WERI-Rb-1 (cell line): ENCODE measurements at regions not wholly inside any gene's neighbourhood (a gene's known extent, or its start where the extent isn't known, plus 50 kb on each side); places are given as distances from the start of the nearest gene placed in this dataset.
A peak's percentile ranks its signal among the peaks of the same experiment; 100 is the strongest.
"Not testable (repeated sequence)": the region's sequence is repeated elsewhere in the genome, so short reads cannot be mapped to it uniquely, and the experiment has no call there.

ENCODE experiments used
- DNase-seq: peaks from one replicate; pipeline ENCODE4 v3.0.0-alpha.2; 2020
- H3K27ac ChIP-seq: fragments of 250-450 bp; sonication (Bioruptor Pico); 2 replicates; pipeline ENCODE4 v1.5.1; 2020; ENCODE audit warnings: mild to moderate bottlenecking, moderate library complexity
- H3K27me3 ChIP-seq: fragments of 250-450 bp; sonication (Bioruptor Pico); 2 replicates; pipeline ENCODE4 v1.5.1; 2021; ENCODE audit warnings: mild to moderate bottlenecking, low read depth, moderate library complexity; ENCODE audit not compliant: insufficient read depth, severe bottlenecking
- H3K36me3 ChIP-seq: fragments of 250-450 bp; sonication (Bioruptor Pico); 2 replicates; pipeline ENCODE4 v1.5.1; 2020; ENCODE audit warnings: mild to moderate bottlenecking, moderate library complexity
- H3K4me3 ChIP-seq: 2 replicates; pipeline ENCODE4 v1.5.1; 2011; ENCODE audit warnings: low read depth, mild to moderate bottlenecking, control low read depth, low read length
- H3K9me3 ChIP-seq: fragments of 250-450 bp; sonication (Bioruptor Pico); 2 replicates; pipeline ENCODE4 v1.5.1; 2021; ENCODE audit warnings: mild to moderate bottlenecking, moderate library complexity; ENCODE audit not compliant: severe bottlenecking
- TF ChIP-seq, protein P1 (sequence below): IDR thresholded peaks from 2 replicates; pipeline ENCODE4 v1.5.1; 2011; ENCODE audit warnings: low read depth, mild to moderate bottlenecking, control low read depth, inconsistent platforms, low read length

DNA sequence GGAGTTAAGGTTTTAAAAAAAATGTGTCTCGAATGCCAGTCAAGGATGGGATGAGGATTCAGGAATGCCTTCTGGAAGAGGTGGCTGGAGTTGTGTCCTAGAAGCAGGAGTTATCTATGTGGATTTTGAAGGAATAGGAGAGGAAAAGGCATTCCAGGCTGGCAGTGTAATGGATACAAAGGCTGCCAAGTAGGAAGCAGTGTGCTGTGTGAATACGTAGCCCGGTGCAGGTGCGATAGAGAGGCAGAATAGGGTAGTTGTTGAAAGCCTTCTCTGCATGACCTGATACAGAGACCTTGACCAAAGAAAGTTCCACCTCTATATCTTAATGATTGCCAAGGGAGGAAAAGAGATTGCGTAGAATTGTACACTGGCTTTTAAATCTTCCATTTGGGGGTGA is 128.1 kb upstream of the ITGB1 start:
- Histone ChIP-seq H3K27ac (no peak overlapping the region), H3K27me3 (no peaks in the 10 kb centered on the region), H3K36me3 (no peaks in the 10 kb centered on the region), H3K4me3 (no peak overlapping the region), H3K9me3 (no peaks in the 10 kb centered on the region)
- TF ChIP-seq, protein P1, sequence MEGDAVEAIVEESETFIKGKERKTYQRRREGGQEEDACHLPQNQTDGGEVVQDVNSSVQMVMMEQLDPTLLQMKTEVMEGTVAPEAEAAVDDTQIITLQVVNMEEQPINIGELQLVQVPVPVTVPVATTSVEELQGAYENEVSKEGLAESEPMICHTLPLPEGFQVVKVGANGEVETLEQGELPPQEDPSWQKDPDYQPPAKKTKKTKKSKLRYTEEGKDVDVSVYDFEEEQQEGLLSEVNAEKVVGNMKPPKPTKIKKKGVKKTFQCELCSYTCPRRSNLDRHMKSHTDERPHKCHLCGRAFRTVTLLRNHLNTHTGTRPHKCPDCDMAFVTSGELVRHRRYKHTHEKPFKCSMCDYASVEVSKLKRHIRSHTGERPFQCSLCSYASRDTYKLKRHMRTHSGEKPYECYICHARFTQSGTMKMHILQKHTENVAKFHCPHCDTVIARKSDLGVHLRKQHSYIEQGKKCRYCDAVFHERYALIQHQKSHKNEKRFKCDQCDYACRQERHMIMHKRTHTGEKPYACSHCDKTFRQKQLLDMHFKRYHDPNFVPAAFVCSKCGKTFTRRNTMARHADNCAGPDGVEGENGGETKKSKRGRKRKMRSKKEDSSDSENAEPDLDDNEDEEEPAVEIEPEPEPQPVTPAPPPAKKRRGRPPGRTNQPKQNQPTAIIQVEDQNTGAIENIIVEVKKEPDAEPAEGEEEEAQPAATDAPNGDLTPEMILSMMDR, result no peak
- no peak for DNase-seq

DNA sequence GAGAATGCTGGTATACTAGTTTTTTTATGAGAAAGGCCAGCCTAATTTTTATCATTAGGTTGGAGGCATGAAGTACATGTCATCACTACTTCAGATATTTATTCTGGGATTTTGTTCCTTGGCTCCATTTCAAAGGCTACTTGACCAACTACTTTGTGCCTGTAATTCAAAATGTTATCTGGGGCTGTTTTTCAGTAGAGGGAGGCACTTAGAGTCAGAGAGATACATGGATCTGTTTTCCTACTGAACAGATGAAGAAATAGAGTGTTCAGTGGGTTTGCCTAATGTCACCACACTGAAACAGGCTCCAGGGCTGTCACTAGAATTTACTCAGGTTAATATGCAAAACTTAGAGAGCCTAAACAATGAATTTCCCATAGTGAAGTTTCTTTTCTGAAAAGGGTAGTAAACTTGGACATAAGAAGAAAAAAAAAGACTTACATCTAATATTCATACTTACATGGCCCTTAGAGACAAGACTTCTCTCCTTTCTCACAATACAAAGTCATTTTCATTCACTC is 127.3 kb upstream of the ITGB1 start:
- Histone ChIP-seq H3K27me3 (no peaks in the 10 kb centered on the region), H3K9me3 (no peaks in the 10 kb centered on the region), H3K4me3 (no peak overlapping the region), H3K27ac (no peak overlapping the region), H3K36me3 (no peaks in the 10 kb centered on the region)
- no peak for DNase-seq
- TF ChIP-seq, protein P1, result no peak

DNA sequence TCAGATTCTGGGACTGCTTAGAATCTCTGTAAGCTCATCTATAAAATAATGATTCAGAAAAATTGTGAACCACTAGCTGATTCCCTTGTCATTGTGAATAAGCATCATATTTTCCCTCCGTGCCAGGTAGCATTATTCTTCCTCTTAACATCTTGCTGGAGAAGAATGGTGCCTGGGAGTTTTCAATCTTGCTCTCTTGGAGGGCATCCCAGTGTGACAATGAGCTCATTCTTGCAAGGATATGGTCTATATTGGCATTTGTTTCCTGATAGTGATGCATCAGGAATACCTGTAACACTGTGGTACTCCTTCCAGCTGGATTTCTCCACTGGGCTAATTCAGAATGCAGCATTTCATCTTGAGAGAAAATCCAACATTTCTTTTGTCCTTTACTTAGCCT is 126.4 kb upstream of the ITGB1 start:
- H3K36me3 ChIP-seq, result no peaks in the 10 kb centered on the region
- TF ChIP-seq, protein P1, result no peak
- H3K27ac ChIP-seq, result peak overlapping the region; percentile 82; the same call in 1 of the 2 replicates
- no peaks in the 10 kb centered on the region for H3K9me3 ChIP-seq
- no peaks in the 10 kb centered on the region for H3K27me3 ChIP-seq
- no peak for DNase-seq
- H3K4me3 ChIP-seq, result no peak overlapping the region

DNA sequence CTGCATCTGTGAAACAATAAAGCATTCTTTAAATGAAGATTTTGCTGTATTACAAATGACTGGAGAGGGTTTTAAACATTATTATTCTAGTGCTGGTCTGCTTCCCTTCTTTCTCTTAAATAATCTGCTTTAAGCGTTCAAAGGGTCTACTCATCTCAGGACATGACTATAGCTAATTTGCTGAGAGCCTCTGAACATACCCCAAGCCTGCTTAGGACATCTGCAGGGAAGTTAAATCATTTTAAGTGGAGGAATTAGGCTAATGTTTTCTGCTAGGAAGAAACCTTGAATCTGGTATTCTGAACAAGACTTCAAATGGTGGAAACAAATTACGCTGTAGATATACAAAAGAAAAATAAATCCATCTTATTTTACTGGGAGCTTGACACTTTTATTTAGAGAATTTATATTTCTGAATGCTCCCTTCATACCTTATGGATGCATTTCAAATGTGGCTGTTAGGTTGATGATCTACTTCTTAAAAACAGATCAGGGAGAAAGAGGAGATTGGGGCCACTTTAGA is 124.4 kb upstream of the ITGB1 start:
- Histone ChIP-seq H3K27me3 (no peaks in the 10 kb centered on the region), H3K27ac (peak overlapping the region; percentile 82), H3K9me3 (peaks cover 4% of the 10 kb centered on the region), H3K4me3 (peak overlapping the region; percentile 11), H3K36me3 (no peaks in the 10 kb centered on the region)
- peak; percentile 15 for DNase-seq
- TF ChIP-seq, protein P1, result no peak

DNA sequence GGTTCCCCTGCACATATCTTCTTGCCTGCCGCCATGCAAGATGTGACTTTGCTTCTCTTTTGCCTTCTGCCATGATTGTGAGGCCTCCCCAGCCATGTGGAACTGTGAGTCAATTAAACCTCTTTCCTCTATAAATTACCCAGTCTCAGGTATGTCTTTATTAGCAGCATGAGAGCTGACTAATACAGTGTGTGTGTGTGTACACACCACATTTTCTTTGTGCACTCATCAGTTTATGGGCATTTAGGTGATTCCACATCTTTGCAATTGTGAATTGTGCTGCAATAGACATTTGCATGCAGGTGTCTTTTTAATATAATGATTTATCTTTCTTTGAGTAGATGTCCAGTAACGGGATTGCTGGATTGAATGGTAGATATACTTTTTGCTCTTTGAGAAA is 122.4 kb upstream of the ITGB1 start:
- not testable (repeated sequence) for H3K27ac ChIP-seq, H3K4me3 ChIP-seq, H3K27me3 ChIP-seq, DNase-seq, H3K9me3 ChIP-seq, H3K36me3 ChIP-seq

DNA sequence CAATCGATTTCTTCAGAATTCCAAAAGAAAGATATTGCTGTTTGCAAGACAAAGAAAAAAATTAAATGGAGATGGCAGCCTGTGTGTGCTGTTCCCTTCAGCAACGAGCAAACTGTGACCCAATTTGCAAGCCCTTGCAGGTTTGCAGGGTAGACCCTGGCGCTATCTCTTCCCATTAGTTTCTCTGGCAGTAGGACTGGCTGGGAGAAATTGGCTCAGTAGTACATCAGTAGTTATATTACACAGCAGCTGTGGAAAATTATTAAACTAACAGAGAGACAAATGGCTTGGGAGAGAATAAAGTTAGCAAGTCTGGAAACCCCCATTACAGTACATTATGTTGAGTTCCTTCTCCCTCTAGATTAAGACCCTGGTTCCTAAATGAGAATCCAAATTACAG is 116.4 kb upstream of the ITGB1 start:
- no peak for DNase-seq
- TF ChIP-seq, protein P1, result no peak
- Histone ChIP-seq H3K36me3 (no peaks in the 10 kb centered on the region), H3K27ac (no peak overlapping the region), H3K27me3 (no peaks in the 10 kb centered on the region), H3K9me3 (peaks cover 4% of the 10 kb centered on the region), H3K4me3 (no peak overlapping the region)
